ENCODE measurements at regions not wholly inside any gene's neighbourhood (a gene's known extent, or its start where the extent isn't known, plus 50 kb on each side); places are given as distances from the start of the nearest gene placed in this dataset.

DNA sequence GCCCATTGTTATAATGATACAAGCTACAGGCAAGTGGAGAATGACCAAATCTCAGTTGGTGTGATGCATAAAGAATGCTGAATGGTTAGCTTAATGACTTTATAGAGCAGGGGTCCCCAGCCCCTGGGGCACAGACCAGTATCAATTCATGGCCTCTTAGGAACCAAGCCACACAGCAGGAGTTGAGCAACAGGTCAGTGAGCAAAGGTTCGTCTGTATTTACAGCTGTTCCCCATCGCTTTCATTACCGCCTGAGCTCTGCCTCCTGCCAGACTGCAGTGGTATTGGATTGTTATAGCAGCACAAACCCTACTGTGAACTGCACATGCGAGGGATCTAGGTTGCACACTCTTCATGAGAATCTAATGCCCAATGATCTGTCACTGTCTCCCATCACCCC is 114.0 kb upstream of the ZFHX3 start:
- no peak overlapping the region for H2AFZ ChIP-seq (ENCODE audit: control insufficient read depth, low read depth, low read length)
- H3K36me3 ChIP-seq (ENCODE audit: control insufficient read depth in 2 of 2, insufficient read depth in 2 of 2, low read length in 1 of 2): no peaks in the 10 kb centered on the region
- no peaks in the 10 kb centered on the region for H3K27me3 ChIP-seq (replicated peaks in 1 of 2; ENCODE audit: control insufficient read depth in 2 of 2, insufficient read depth in 2 of 2, low read length in 1 of 2)
- DNase-seq (ENCODE audit: low read depth, low spot score): no peak
- ATAC-seq: no peak
- no peaks in the 10 kb centered on the region for H3K79me2 ChIP-seq (ENCODE audit: control insufficient read depth, insufficient read depth, low read length)
- ChIA-PET SMC1A (ENCODE audit: uncharacterized antibody, unreplicated experiment) (no interaction called here), CTCF (no interaction called here), RAD21 (ENCODE audit: unreplicated experiment) (no interaction called here), POLR2A (no interaction called here)
- H3K9me3 ChIP-seq (replicated peaks; ENCODE audit: control insufficient read depth, insufficient read depth, low read length): no peaks in the 10 kb centered on the region
- 50% methylated on average over 4 of the region's 4 CpGs for WGBS (ENCODE audit: insufficient coverage, insufficient replicate concordance, low lambda C conversion rate, missing lambda C conversion rate)
- H3K4me2 ChIP-seq (ENCODE audit: control insufficient read depth, insufficient read depth): no peak overlapping the region
- no peak overlapping the region for H3K4me3 ChIP-seq
- intact Hi-C loops (cut with micrococcal nuclease; ENCODE audit: unreplicated experiment): no loop called here
- no peak for FAIRE-seq
- in situ Hi-C loops (cut with MboI): no loop called here
- TF ChIP-seq RBBP5 (conservative IDR thresholded peaks at IDR 0.05) (no peak), TCF12 (IDR thresholded peaks at IDR 0.05; ENCODE audit: low read depth, low read length) (no peak), POLR2A (IDR thresholded peaks at IDR 0.05; ENCODE audit: low read depth, low read length) (no peak), JUNB (IDR thresholded peaks at IDR 0.05) (no peak), SIX5 (IDR thresholded peaks at IDR 0.05; ENCODE audit: low read depth, low read length, severe bottlenecking) (no peak), JUND (IDR thresholded peaks at IDR 0.05; ENCODE audit: low read depth, low read length) (no peak)
- no TSS peak for BruUV-seq (replicated peaks)
- no peak overlapping the region for H3K27ac ChIP-seq (ENCODE audit: control insufficient read depth, insufficient read depth)
- no peaks in the 10 kb centered on the region for H4K20me1 ChIP-seq (ENCODE audit: control insufficient read depth, insufficient read depth)
- H3K4me1 ChIP-seq (ENCODE audit: control insufficient read depth, insufficient read depth, low read length): no peaks in the 10 kb centered on the region
- H3K9ac ChIP-seq (ENCODE audit: control insufficient read depth, insufficient read depth, low read length): no peak overlapping the region

DNA sequence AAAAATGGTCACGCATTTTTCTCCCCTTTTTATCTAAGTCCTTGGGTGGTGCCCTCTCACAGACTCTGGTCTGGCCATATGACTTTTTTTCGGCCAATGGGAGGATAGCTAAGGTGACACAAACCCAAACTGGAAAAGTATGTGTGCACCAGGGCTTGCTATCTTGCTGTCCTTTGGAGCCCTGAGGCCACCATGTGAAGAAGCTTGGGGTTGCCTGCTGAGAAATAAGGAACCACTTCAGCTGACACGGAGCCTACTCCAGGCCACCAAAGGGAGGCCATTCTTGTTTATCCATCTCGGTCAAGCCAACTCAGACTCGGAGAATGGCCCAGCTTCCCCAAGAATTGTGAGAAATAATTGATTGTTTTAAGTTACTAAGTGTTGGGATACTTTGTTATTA is 111.4 kb upstream of the ZFHX3 start:
- Histone ChIP-seq H3K4me3 (no peak overlapping the region), H3K4me2 (ENCODE audit: control insufficient read depth, insufficient read depth) (no peak overlapping the region), H3K27me3 (replicated peaks in 1 of 2; ENCODE audit: control insufficient read depth in 2 of 2, insufficient read depth in 2 of 2, low read length in 1 of 2) (no peaks in the 10 kb centered on the region), H3K9me3 (replicated peaks; ENCODE audit: control insufficient read depth, insufficient read depth, low read length) (no peaks in the 10 kb centered on the region), H3K4me1 (ENCODE audit: control insufficient read depth, insufficient read depth, low read length) (no peaks in the 10 kb centered on the region), H4K20me1 (ENCODE audit: control insufficient read depth, insufficient read depth) (no peaks in the 10 kb centered on the region), H2AFZ (ENCODE audit: control insufficient read depth, low read depth, low read length) (no peak overlapping the region), H3K79me2 (ENCODE audit: control insufficient read depth, insufficient read depth, low read length) (no peaks in the 10 kb centered on the region), H3K9ac (ENCODE audit: control insufficient read depth, insufficient read depth, low read length) (no peak overlapping the region), H3K27ac (ENCODE audit: control insufficient read depth, insufficient read depth) (no peak overlapping the region), H3K36me3 (ENCODE audit: control insufficient read depth in 2 of 2, insufficient read depth in 2 of 2, low read length in 1 of 2) (no peaks in the 10 kb centered on the region)
- BruUV-seq (replicated peaks): no TSS peak
- RAD21 ChIA-PET (ENCODE audit: unreplicated experiment): no interaction called here
- DNase-seq (ENCODE audit: low read depth, low spot score) (no peak), FAIRE-seq (no peak), ATAC-seq (no peak)
- POLR2A ChIA-PET: no interaction called here
- intact Hi-C loops (cut with micrococcal nuclease; ENCODE audit: unreplicated experiment) (no loop called here), in situ Hi-C loops (cut with MboI) (no loop called here)
- TF ChIP-seq BCLAF1 (IDR thresholded peaks at IDR 0.05): no peak
- TF ChIP-seq NBN (IDR thresholded peaks at IDR 0.05): no peak
- no peak for TF ChIP-seq FOXM1 (IDR thresholded peaks at IDR 0.05; ENCODE audit: low read depth, low read length)
- 28% methylated on average over 5 of the region's 5 CpGs for WGBS (ENCODE audit: insufficient coverage, insufficient replicate concordance, low lambda C conversion rate, missing lambda C conversion rate)
- CTCF ChIA-PET: interaction anchor here (0.6 kb wide), 1 partner anchor 88 kb away, joined by 4 read pairs; no protein-coding TSS in a partner anchor
- SMC1A ChIA-PET (ENCODE audit: uncharacterized antibody, unreplicated experiment): no interaction called here
